RWPE1 (cell line): ENCODE measurements at regions not wholly inside any gene's neighbourhood (a gene's known extent, or its start where the extent isn't known, plus 50 kb on each side); places are given as distances from the start of the nearest gene placed in this dataset.

Source experiments
- CTCF ChIA-PET: fragments of 350-600 bp; sonication (Branson Sonifier 250); formaldehyde crosslinking; extraction: SDS; loops from one replicate; lab custom pipeline; 2021; lab: Yijun Ruan, JAX
- POLR2A ChIA-PET: fragments of 400-600 bp; formaldehyde crosslinking; extraction: SDS; loops from one replicate; lab custom pipeline; 2020; ENCODE audit warnings: antibody characterized with exemption; ENCODE audit not compliant: low non-redundant PET; lab: Yijun Ruan, JAX
- DNase-seq: peaks from one replicate; pipeline ENCODE4 v3.0.0; 2012; ENCODE audit warnings: low spot score
- H3K27ac ChIP-seq: fragments of 450-650 bp; 2 replicates; pipeline ENCODE4 v1.5.1; 2017
- CTCF ChIP-seq: fragments of 450-650 bp; conservative IDR thresholded peaks from 2 replicates; pipeline ENCODE4 v1.5.1; 2017; ENCODE audit warnings: low read depth, mild to moderate bottlenecking

GRCh38 chr4:144295286-144295995 is 154.9 kb upstream of the GYPA start:
- no peak for TF ChIP-seq CTCF
- no peak for DNase-seq
- no peak overlapping the region for H3K27ac ChIP-seq
- ChIA-PET CTCF (interaction anchor here (0.7 kb wide), 1 partner anchor 779 kb away, joined by 3 read pairs; no protein-coding TSS in a partner anchor), POLR2A (no interaction called here)

- H3K27ac ChIP-seq: no peak overlapping the region
- CTCF ChIA-PET: no interaction called here
- no peak for DNase-seq
- TF ChIP-seq CTCF: no peak
- POLR2A ChIA-PET: no interaction called here
Measured at GRCh38 chr4:144296941-144297340, 156.4 kb upstream of the GYPA start.

GRCh38 chr4:144298519-144298918 is 158.0 kb upstream of the GYPA start:
- CTCF ChIA-PET: interaction anchor here (0.6 kb wide), 1 partner anchor 1180 kb away, joined by 3 read pairs; no protein-coding TSS in a partner anchor
- H3K27ac ChIP-seq: no peak overlapping the region
- no peak for DNase-seq
- POLR2A ChIA-PET: no interaction called here
- no peak for TF ChIP-seq CTCF

- DNase-seq: no peak
- H3K27ac ChIP-seq: no peak overlapping the region
- CTCF ChIA-PET: no interaction called here
- TF ChIP-seq CTCF: no peak
- POLR2A ChIA-PET: no interaction called here
Measured at GRCh38 chr4:144300616-144301015, 160.1 kb upstream of the GYPA start.

DNA sequence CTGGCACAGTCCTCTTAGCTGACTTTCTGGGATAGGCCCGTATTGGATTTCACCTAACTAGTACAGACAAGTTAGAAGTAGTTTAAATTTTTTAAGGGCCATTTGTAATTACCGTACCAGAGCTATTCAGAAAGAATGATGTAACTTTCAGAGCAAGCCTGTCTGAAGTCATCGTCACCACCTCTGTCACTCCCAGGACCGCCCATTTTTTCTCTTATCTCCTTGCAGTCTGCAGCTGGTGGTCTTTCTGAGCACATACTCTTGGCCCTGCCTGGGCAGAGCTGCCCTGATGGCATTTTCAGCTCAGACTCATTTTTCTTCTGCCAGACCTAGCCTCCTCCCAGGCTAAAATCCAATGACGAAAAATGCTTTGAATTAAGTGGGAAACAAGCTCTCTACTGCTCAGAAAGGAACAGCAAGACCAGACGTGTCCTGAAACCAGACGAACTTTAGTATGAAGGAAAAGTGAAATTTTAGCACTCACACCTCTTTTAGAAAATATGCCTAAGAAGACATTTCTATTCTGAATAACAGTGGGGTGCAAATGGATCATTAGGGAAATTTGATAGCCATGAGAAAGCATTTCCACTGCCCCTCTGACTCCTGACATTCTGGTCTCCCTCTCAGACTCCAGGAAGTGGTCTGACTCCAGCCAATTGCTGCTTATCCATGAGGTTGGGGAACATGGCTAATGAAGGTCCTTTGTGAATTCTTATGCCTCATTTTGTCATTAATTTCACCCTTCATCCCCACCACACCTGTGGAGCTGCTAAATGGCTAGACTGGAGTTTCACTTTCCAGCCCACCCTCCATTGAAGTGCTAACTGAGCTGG is 162.4 kb upstream of the GYPA start:
- ChIA-PET CTCF (no interaction called here), POLR2A (no interaction called here)
- no peak for TF ChIP-seq CTCF
- H3K27ac ChIP-seq: peak overlapping the region; percentile 81
- peak; percentile 38 for DNase-seq

DNA sequence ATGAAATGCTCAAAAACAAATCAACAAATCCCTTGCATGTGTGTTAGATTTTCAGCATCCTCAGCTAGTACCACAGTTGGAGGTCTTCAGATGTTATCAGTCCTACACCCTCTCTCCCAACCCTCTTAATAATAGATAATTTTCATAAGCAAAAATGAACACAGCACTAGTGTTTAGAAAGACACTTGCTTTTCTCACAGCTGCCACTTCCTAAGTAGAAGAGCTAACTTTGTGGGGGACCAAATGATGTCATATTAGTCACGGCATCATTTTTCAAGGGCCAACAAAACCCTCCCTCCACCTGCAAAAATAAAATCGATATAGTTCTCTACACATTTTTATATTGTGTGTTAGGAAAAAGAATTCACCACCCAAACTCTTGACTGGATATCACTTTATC is 163.5 kb upstream of the GYPA start:
- ChIA-PET CTCF (interaction anchor here (0.6 kb wide), 1 partner anchor 233 kb away, joined by 5 read pairs; no protein-coding TSS in a partner anchor), POLR2A (no interaction called here)
- H3K27ac ChIP-seq: no peak overlapping the region
- no peak for TF ChIP-seq CTCF
- DNase-seq: no peak
